ENCODE measurements at regions not wholly inside any gene's neighbourhood (a gene's known extent, or its start where the extent isn't known, plus 50 kb on each side); places are given as distances from the start of the nearest gene placed in this dataset.
A peak's percentile ranks its signal among the peaks of the same experiment; 100 is the strongest.

GRCh38 chr14:26993556-26993955 is 395.7 kb upstream of the NOVA1 start:
- no peak for DNase-seq (ENCODE audit: low read depth, low spot score)

- no peak for DNase-seq (ENCODE audit: low read depth, low spot score)
Observed at GRCh38 chr14:26995301-26995700, 397.5 kb upstream of the NOVA1 start.

GRCh38 chr14:26996246-26996645 is 398.4 kb upstream of the NOVA1 start:
- DNase-seq (ENCODE audit: low read depth, low spot score), result no peak

GRCh38 chr14:27002179-27002578 is 404.3 kb upstream of the NOVA1 start:
- DNase-seq (ENCODE audit: low read depth, low spot score), result no peak

GRCh38 chr14:27006570-27006969 is 408.7 kb upstream of the NOVA1 start:
- DNase-seq (ENCODE audit: low read depth, low spot score), result no peak

- DNase-seq (ENCODE audit: low read depth, low spot score), result no peak
Observed at GRCh38 chr14:27008187-27008586, 410.4 kb upstream of the NOVA1 start.

GRCh38 chr14:27012641-27013040 is 414.8 kb upstream of the NOVA1 start:
- DNase-seq (ENCODE audit: low read depth, low spot score), result no peak

GRCh38 chr14:27013678-27014077 is 415.8 kb upstream of the NOVA1 start:
- no peak for DNase-seq (ENCODE audit: low read depth, low spot score)

- DNase-seq (ENCODE audit: low read depth, low spot score), result no peak
Observed at GRCh38 chr14:27015065-27015464, 417.2 kb upstream of the NOVA1 start.

GRCh38 chr14:27025648-27026047 is 427.8 kb upstream of the NOVA1 start:
- no peak for DNase-seq (ENCODE audit: low read depth, low spot score)

GRCh38 chr14:27026097-27026496 is 428.3 kb upstream of the NOVA1 start:
- no peak for DNase-seq (ENCODE audit: low read depth, low spot score)

- DNase-seq (ENCODE audit: low read depth, low spot score), result peak; percentile 54
Observed at GRCh38 chr14:27040552-27040951, 442.7 kb upstream of the NOVA1 start.

GRCh38 chr14:27049701-27050100 is 451.9 kb upstream of the NOVA1 start:
- no peak for DNase-seq (ENCODE audit: low read depth, low spot score)

- DNase-seq (ENCODE audit: low read depth, low spot score), result peak; percentile 4
Observed at GRCh38 chr14:27050208-27050607, 452.4 kb upstream of the NOVA1 start.

GRCh38 chr14:27056586-27056985 is 458.8 kb upstream of the NOVA1 start:
- DNase-seq (ENCODE audit: low read depth, low spot score), result no peak

- no peak for DNase-seq (ENCODE audit: low read depth, low spot score)
Observed at GRCh38 chr14:27061299-27061698, 463.5 kb upstream of the NOVA1 start.

GRCh38 chr14:27063959-27064358 is 466.1 kb upstream of the NOVA1 start:
- DNase-seq (ENCODE audit: low read depth, low spot score), result peak; percentile 15

- DNase-seq (ENCODE audit: low read depth, low spot score), result no peak
Observed at GRCh38 chr14:27065886-27066285, 468.1 kb upstream of the NOVA1 start.

- DNase-seq (ENCODE audit: low read depth, low spot score), result no peak
Observed at GRCh38 chr14:27067961-27068360, 470.1 kb upstream of the NOVA1 start.

- DNase-seq (ENCODE audit: low read depth, low spot score), result no peak
Observed at GRCh38 chr14:27072589-27072988, 474.8 kb upstream of the NOVA1 start.

GRCh38 chr14:27075503-27075902 is 477.7 kb upstream of the NOVA1 start:
- DNase-seq (ENCODE audit: low read depth, low spot score), result no peak

- DNase-seq (ENCODE audit: low read depth, low spot score), result peak; percentile 21
Observed at GRCh38 chr14:27077214-27077613, 479.4 kb upstream of the NOVA1 start.

GRCh38 chr14:27077710-27078109 is 479.9 kb upstream of the NOVA1 start:
- no peak for DNase-seq (ENCODE audit: low read depth, low spot score)

GRCh38 chr14:27078191-27078590 is 480.4 kb upstream of the NOVA1 start:
- no peak for DNase-seq (ENCODE audit: low read depth, low spot score)

GRCh38 chr14:27079716-27080115 is 481.9 kb upstream of the NOVA1 start:
- no peak for DNase-seq (ENCODE audit: low read depth, low spot score)

Data from astrocyte of the hippocampus (primary cell).